PC-9 (cell line): ENCODE measurements at regions not wholly inside any gene's neighbourhood (a gene's known extent, or its start where the extent isn't known, plus 50 kb on each side); places are given as distances from the start of the nearest gene placed in this dataset.

ENCODE experiments used
- BruUV-seq: library from RNA; stranded (reverse); fragments of 400-500 nt; replicated peaks from 2 replicates; lab custom pipeline; 2021; lab: Mats Ljungman, UMichigan
- CTCF ChIA-PET: fragments of 300-600 bp; sonication (Branson Sonifier 250); formaldehyde crosslinking; loops from one replicate; lab custom pipeline; 2022; ENCODE audit warnings: antibody characterized with exemption; lab: Charles Lee
- POLR2A ChIA-PET: fragments of 300-600 bp; sonication (Branson Sonifier 250); formaldehyde crosslinking; loops from one replicate; lab custom pipeline; 2022; ENCODE audit warnings: antibody characterized with exemption; ENCODE audit not compliant: unreplicated experiment; lab: Charles Lee
- DNase-seq, 2 experiments: peaks; one replicate each; pipeline versions ENCODE4 v3.0.0 to v3.0.0-alpha.2; 2015 to 2022; ENCODE audit warnings: mixed read lengths in 1 of 2
- H2AFZ ChIP-seq: fragments of 200-600 bp; sonication (generic); 2 replicates; pipeline ENCODE4 v1.8.1; 2017; ENCODE audit warnings: antibody characterized with exemption
- H3F3A ChIP-seq: fragments of 200-600 bp; sonication (generic); 2 replicates; pipeline ENCODE4 v1.8.1; 2017; ENCODE audit warnings: antibody characterized with exemption, mild to moderate bottlenecking, low read depth; ENCODE audit not compliant: insufficient read depth
- H3K27ac ChIP-seq: fragments of 200-600 bp; sonication (generic); 2 replicates; pipeline ENCODE4 v1.6.1; 2016; ENCODE audit warnings: mixed run types
- H3K27me3 ChIP-seq: fragments of 200-600 bp; sonication (generic); 2 replicates; pipeline ENCODE4 v1.6.1; 2016; ENCODE audit warnings: low read depth, mixed run types; ENCODE audit not compliant: insufficient read depth
- H3K36me3 ChIP-seq: fragments of 200-600 bp; sonication (generic); 2 replicates; pipeline ENCODE4 v1.6.1; 2016; ENCODE audit warnings: low read depth, mixed run types
- H3K4me1 ChIP-seq: fragments of 200-600 bp; sonication (generic); replicated peaks from 2 replicates; pipeline ENCODE4 v1.6.1; 2016; ENCODE audit warnings: mixed run types; ENCODE audit not compliant: insufficient read depth
- H3K4me2 ChIP-seq: fragments of 200-600 bp; sonication (generic); 2 replicates; pipeline ENCODE4 v1.6.1; 2017; ENCODE audit warnings: mixed run types
- H3K4me3 ChIP-seq: fragments of 200-600 bp; sonication (generic); 2 replicates; pipeline ENCODE4 v1.6.1; 2016; ENCODE audit warnings: mixed run types
- H3K79me2 ChIP-seq: fragments of 200-600 bp; sonication (generic); 2 replicates; pipeline ENCODE4 v1.6.1; 2017; ENCODE audit warnings: low read depth, mixed run types
- H3K9me2 ChIP-seq: fragments of 200-600 bp; sonication (generic); 2 replicates; pipeline ENCODE4 v1.8.1; 2017; ENCODE audit warnings: mild to moderate bottlenecking; ENCODE audit not compliant: insufficient read depth
- H3K9me3 ChIP-seq: fragments of 200-600 bp; sonication (generic); 2 replicates; pipeline ENCODE4 v1.8.1; 2016; ENCODE audit warnings: low read depth; ENCODE audit not compliant: insufficient read depth
- H4K20me1 ChIP-seq: fragments of 200-600 bp; sonication (generic); 2 replicates; pipeline ENCODE4 v1.8.1; 2017; ENCODE audit not compliant: insufficient read depth
- EZH2 ChIP-seq: fragments of 200-600 bp; sonication (generic); IDR thresholded peaks from 2 replicates; pipeline ENCODE4 v1.8.0; 2017; ENCODE audit warnings: antibody characterized with exemption, low read depth
- intact Hi-C: fragments of 100-400 bp; cut with micrococcal nuclease; formaldehyde crosslinking; loops from one replicate; pipeline ENCODE4 v1.10.0; 2022; ENCODE audit not compliant: unreplicated experiment
- TF ChIP-seq, protein P1 (sequence below): fragments of 200-600 bp; sonication (generic); conservative IDR thresholded peaks from 2 replicates; pipeline ENCODE4 v1.6.1; 2017; ENCODE audit warnings: mixed run types, antibody characterized with exemption, mild to moderate bottlenecking, moderate library complexity

DNA sequence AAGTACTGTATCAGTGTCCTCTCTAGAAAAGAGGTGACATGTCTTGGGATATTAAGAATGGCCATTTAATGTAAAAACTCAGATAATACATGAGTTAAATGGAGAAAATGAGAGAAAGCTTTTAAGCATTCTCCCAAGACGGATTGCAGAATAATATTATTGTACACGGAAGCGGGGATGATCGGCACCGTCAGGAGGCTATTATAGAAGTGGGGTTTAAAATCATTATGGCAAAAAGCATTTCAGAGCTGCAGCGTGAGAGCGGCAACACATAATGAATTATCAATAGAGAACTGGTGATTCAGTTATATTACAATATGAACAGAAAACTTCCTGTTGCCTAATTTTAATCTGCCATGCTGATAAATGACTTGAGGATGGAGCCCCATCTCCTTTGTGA, 261.7 kb upstream of the IRX3 start:
- Histone ChIP-seq H3K9me2 (no peaks in the 10 kb centered on the region), H3K27ac (no peak overlapping the region), H3K4me1 (no peaks in the 10 kb centered on the region), H4K20me1 (no peaks in the 10 kb centered on the region), H3K4me3 (no peak overlapping the region), H3K36me3 (no peaks in the 10 kb centered on the region), H3K4me2 (no peak overlapping the region), H3K27me3 (peaks cover 15% of the 10 kb centered on the region; the same call in 1 of the 2 replicates), H2AFZ (no peak overlapping the region), H3K9me3 (no peaks in the 10 kb centered on the region), H3F3A (no peaks in the 10 kb centered on the region), H3K79me2 (no peaks in the 10 kb centered on the region)
- DNase-seq = no peak
- POLR2A ChIA-PET = no interaction called here
- no peak for TF ChIP-seq EZH2
- TF ChIP-seq, protein P1, sequence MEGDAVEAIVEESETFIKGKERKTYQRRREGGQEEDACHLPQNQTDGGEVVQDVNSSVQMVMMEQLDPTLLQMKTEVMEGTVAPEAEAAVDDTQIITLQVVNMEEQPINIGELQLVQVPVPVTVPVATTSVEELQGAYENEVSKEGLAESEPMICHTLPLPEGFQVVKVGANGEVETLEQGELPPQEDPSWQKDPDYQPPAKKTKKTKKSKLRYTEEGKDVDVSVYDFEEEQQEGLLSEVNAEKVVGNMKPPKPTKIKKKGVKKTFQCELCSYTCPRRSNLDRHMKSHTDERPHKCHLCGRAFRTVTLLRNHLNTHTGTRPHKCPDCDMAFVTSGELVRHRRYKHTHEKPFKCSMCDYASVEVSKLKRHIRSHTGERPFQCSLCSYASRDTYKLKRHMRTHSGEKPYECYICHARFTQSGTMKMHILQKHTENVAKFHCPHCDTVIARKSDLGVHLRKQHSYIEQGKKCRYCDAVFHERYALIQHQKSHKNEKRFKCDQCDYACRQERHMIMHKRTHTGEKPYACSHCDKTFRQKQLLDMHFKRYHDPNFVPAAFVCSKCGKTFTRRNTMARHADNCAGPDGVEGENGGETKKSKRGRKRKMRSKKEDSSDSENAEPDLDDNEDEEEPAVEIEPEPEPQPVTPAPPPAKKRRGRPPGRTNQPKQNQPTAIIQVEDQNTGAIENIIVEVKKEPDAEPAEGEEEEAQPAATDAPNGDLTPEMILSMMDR = no peak
- no TSS peak for BruUV-seq
- intact Hi-C loops = no loop called here
- CTCF ChIA-PET = no interaction called here

DNA sequence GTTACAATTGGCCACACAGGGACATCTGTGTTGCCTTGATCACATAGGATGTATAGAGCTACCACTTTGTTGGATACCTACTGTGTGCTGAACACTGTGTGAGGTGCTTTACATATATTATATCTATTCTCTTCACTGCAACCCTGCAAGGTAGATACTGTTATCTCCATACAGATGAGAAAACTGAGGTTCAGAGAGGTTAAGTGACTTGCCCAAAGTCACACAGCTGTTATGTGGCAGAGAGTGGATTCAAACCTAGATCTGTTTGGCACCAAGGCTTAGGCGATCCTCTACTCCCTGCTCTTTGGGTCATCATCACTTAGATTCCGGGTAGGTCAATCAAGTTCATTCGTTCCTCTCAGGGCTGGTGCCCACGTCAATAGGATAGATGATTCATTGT, 260.5 kb upstream of the IRX3 start:
- H3K9me3 ChIP-seq = no peaks in the 10 kb centered on the region
- peaks cover 15% of the 10 kb centered on the region; the same call in 1 of the 2 replicates for H3K27me3 ChIP-seq
- H3F3A ChIP-seq = no peaks in the 10 kb centered on the region
- ChIA-PET CTCF (no interaction called here), POLR2A (no interaction called here)
- H4K20me1 ChIP-seq = no peaks in the 10 kb centered on the region
- TF ChIP-seq, protein P1 = no peak
- TF ChIP-seq EZH2 = no peak
- BruUV-seq = no TSS peak
- no peak overlapping the region for H3K4me3 ChIP-seq
- H3K4me1 ChIP-seq = no peaks in the 10 kb centered on the region
- H3K4me2 ChIP-seq = no peak overlapping the region
- DNase-seq = no peak
- H3K9me2 ChIP-seq = no peaks in the 10 kb centered on the region
- no peaks in the 10 kb centered on the region for H3K36me3 ChIP-seq
- H3K27ac ChIP-seq = no peak overlapping the region
- H3K79me2 ChIP-seq = no peaks in the 10 kb centered on the region
- H2AFZ ChIP-seq = no peak overlapping the region
- intact Hi-C loops = no loop called here

DNA sequence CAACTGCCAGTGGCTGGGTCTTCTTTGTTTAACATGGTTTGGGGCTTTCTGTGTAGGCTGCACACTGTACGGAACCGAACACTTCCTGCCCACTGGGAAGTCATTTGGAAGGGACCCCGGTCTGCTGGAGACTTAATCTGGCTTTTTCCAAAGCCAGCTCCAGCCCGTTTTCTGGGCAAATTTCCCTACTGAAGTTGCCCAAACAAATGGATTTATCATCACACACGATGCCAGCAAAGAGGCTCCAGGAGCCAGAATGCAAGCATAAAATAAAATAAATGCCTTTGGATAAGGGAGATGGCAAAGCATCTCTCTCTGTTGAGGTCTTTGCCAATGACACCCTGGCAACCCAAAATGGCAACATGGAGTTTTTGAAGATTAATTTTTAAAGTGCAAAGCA, 259.9 kb upstream of the IRX3 start:
- Histone ChIP-seq H3K79me2 (no peaks in the 10 kb centered on the region), H3K36me3 (no peaks in the 10 kb centered on the region), H3K4me1 (no peaks in the 10 kb centered on the region), H3K9me3 (no peaks in the 10 kb centered on the region), H3K4me2 (no peak overlapping the region), H3K27me3 (peaks cover 15% of the 10 kb centered on the region; the same call in 1 of the 2 replicates), H3K9me2 (no peaks in the 10 kb centered on the region), H3F3A (no peaks in the 10 kb centered on the region), H4K20me1 (no peaks in the 10 kb centered on the region), H3K27ac (no peak overlapping the region), H3K4me3 (no peak overlapping the region), H2AFZ (no peak overlapping the region)
- POLR2A ChIA-PET = no interaction called here
- no TSS peak for BruUV-seq
- CTCF ChIA-PET = no interaction called here
- no peak for DNase-seq
- no peak for TF ChIP-seq EZH2
- TF ChIP-seq, protein P1 = no peak
- intact Hi-C loops = no loop called here
